Common myeloid progenitor, CD34-positive (primary cell): ENCODE measurements at regions not wholly inside any gene's neighbourhood (a gene's known extent, or its start where the extent isn't known, plus 50 kb on each side); places are given as distances from the start of the nearest gene placed in this dataset.

Experiments used
- CTCF ChIA-PET: fragments of 350-600 bp; sonication (Branson Sonifier 250); formaldehyde crosslinking; loops from one replicate; lab custom pipeline; 2021; ENCODE audit warnings: antibody characterized with exemption; lab: Charles Lee
- POLR2A ChIA-PET: fragments of 350-600 bp; sonication (Branson Sonifier 250); formaldehyde crosslinking; loops from one replicate; lab custom pipeline; 2021; ENCODE audit warnings: antibody characterized with exemption; lab: Charles Lee
- DNase-seq, 3 donors: peaks; one replicate each; pipeline versions ENCODE4 v3.0.0 to v3.0.0-alpha.2; 2013
- H3K27ac ChIP-seq, 2 experiments: 1 replicate in 1 of 2; 2 replicates in 1 of 2; pipeline ENCODE4 v1.7.0; 2013; ENCODE audit warnings: inconsistent platforms in 2 of 2, low read length in 2 of 2, mild to moderate bottlenecking in 2 of 2, low read depth in 1 of 2, moderate library complexity in 1 of 2; ENCODE audit not compliant: severe bottlenecking in 2 of 2, insufficient read depth in 1 of 2, poor library complexity in 1 of 2
- H3K27me3 ChIP-seq, 5 experiments: replicated peaks in 2 of 5; 1 replicate in 3 of 5; 2 replicates in 2 of 5; pipeline versions ENCODE4 v1.6.1 to v1.7.0; 2013; ENCODE audit warnings: low read length in 4 of 5, mild to moderate bottlenecking in 2 of 5, moderate library complexity in 2 of 5, inconsistent platforms in 1 of 5; ENCODE audit not compliant: insufficient read depth in 5 of 5, control insufficient read depth in 4 of 5
- H3K36me3 ChIP-seq, 4 experiments: 1 replicate in 2 of 4; 2 replicates in 2 of 4; pipeline versions ENCODE4 v1.6.1 to v1.7.0; 2013; ENCODE audit warnings: low read length in 3 of 4, control low read depth in 1 of 4, mild to moderate bottlenecking in 1 of 4; ENCODE audit not compliant: control insufficient read depth in 4 of 4, insufficient read depth in 4 of 4
- H3K4me1 ChIP-seq, 4 experiments: 1 replicate in 3 of 4; 2 replicates in 1 of 4; pipeline versions ENCODE4 v1.6.1 to v1.7.1; 2013; ENCODE audit warnings: low read length in 3 of 4, mild to moderate bottlenecking in 3 of 4, control low read depth in 1 of 4, inconsistent platforms in 1 of 4, moderate library complexity in 1 of 4; ENCODE audit not compliant: control insufficient read depth in 4 of 4, insufficient read depth in 4 of 4; ENCODE audit errors: control extremely low read depth in 1 of 4
- H3K4me3 ChIP-seq, 7 experiments: 1 replicate in 4 of 7; 2 replicates in 3 of 7; pipeline versions ENCODE4 v1.5.1 to v1.7.0; 2013; ENCODE audit warnings: mild to moderate bottlenecking in 7 of 7, low read length in 6 of 7, moderate library complexity in 6 of 7, inconsistent platforms in 2 of 7, low read depth in 2 of 7, control low read depth in 1 of 7; ENCODE audit not compliant: insufficient read depth in 4 of 7, control insufficient read depth in 1 of 7; ENCODE audit errors: extremely low read depth in 1 of 7
- H3K9me3 ChIP-seq, 5 experiments: 1 replicate in 4 of 5; 2 replicates in 1 of 5; pipeline versions ENCODE4 v1.6.1 to v1.7.1; 2013; ENCODE audit warnings: low read length in 4 of 5, mild to moderate bottlenecking in 2 of 5, inconsistent platforms in 1 of 5, low read depth in 1 of 5, moderate library complexity in 1 of 5; ENCODE audit not compliant: control insufficient read depth in 4 of 5, insufficient read depth in 2 of 5; ENCODE audit errors: control extremely low read depth in 1 of 5
- WGBS: methylation state at CpG from one replicate; pipeline ENCODE4 v1.1.5; 2013; ENCODE audit not compliant: insufficient coverage; 5-methylcytosine and 5-hydroxymethylcytosine counted together

DNA sequence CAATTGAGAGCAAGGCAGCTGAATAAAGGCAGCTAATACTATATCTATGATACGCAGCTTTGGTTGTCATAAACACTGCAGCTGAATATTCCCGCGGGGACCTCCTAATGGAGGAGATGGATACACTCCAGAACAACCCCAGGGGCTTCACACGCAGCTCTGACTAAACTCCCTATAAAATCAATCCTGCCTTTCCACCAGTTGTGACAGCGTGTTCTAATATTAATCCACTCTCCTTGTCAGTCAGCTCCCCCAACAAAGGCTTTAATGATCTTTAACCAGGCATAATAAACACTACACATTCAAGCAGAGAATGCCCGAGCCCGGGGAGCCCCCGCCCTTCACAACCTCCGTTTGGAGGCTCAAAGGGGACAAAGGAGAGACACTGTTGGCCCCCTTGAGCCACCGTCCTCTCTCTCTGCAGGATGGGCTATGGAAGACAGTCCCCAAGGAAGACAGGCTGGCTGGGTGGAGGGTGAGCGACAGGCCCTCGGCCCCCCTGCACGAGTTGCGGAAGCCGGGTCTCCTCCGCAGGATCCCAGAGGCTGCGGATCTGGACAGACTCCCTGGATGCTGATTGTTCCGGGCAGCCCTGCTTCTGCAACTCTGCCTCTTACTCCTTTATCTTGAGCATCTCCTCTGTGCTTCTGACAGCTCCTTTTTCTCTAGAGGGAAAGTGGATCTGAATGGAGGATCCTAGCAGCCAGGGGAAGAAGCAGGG is 565.2 kb downstream of the BUD13 start:
- Histone ChIP-seq H3K9me3 (no peaks in the 10 kb centered on the region), H3K4me1 (no peaks in the 10 kb centered on the region), H3K27me3 (peaks cover 0 to 32% (median 3%) of the 10 kb centered on the region in 5 experiments), H3K36me3 (no peaks in the 10 kb centered on the region), H3K27ac (no peak overlapping the region), H3K4me3 (no peak overlapping the region)
- 75% methylated on average over 9 of the region's 18 CpGs for WGBS
- CTCF ChIA-PET = no interaction called here
- POLR2A ChIA-PET = no interaction called here
- DNase-seq = no peak

DNA sequence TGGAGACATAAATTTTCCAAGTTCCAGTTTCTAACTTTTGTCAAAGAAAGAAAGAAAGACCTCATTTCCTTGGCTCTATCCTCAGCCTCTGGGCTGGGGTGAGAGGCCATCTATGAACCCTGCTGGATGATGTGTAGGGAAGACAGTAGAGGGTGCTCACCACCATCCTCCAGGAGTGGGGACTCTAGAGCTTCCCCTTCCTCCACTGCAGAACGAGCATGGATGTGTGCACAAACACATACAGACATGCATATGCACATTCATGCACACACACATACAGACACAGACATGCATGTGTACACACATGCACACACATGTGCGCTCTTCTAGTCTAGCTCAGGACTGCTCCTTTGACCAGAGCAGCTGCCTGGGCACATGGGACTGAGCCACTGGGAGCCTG is 565.8 kb downstream of the BUD13 start:
- Histone ChIP-seq H3K4me3 (no peak overlapping the region), H3K4me1 (no peaks in the 10 kb centered on the region), H3K27me3 (peaks cover 0 to 33% (median 3%) of the 10 kb centered on the region in 5 experiments), H3K27ac (no peak overlapping the region), H3K9me3 (no peaks in the 10 kb centered on the region), H3K36me3 (no peaks in the 10 kb centered on the region)
- DNase-seq = no peak
- ChIA-PET CTCF (no interaction called here), POLR2A (no interaction called here)
- WGBS = 78% methylated on average over 1 of the region's 2 CpGs

DNA sequence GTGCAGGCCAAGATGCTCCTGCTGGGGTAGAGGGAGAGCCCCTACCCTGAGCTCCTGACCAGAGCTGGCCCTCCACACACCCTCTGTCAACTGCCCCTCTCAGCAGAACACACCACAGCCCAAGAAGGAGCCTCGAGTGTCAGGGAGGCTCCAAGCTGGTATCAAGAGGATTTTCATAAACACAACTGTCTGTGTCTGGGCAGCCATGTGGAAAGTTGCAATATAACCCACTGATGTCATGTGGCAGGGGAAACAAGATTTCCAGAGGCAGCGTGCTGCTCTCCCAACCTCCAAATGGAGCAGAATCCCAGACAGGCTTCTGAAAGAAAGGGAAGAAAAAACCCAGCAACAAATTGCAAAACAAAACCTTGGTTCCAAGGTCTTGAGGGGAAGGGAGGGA is 569.9 kb downstream of the BUD13 start:
- POLR2A ChIA-PET = no interaction called here
- Histone ChIP-seq H3K36me3 (no peaks in the 10 kb centered on the region), H3K27me3 (peaks cover 0 to 34% (median 6%) of the 10 kb centered on the region in 5 experiments), H3K4me3 (no peak overlapping the region), H3K9me3 (no peaks in the 10 kb centered on the region), H3K27ac (no peak overlapping the region), H3K4me1 (no peaks in the 10 kb centered on the region)
- no peak for DNase-seq
- WGBS = no CpG with 5 or more reads among the region's 2 CpGs
- CTCF ChIA-PET = no interaction called here

DNA sequence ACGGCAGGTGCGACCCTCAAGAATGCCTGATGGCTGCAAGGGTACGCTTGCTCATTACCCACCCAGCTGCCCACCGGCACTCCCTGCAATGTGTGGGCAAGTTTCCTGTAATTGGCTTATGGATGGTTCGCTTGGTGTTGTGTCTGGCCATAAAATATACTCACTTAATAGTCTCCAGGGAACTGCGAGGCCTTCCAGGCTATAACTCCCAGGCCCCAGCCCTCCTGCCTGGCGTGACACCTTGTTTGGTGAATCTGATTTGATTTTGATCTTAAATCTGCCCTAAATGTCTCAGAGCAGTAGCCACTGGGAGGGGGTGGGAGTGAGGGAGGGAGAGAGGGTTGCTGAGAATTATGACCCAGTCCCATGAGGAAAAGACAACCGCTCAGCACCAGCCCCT is 572.2 kb downstream of the BUD13 start:
- 88% methylated on average over 5 of the region's 8 CpGs for WGBS
- H3K4me3 ChIP-seq = no peak overlapping the region
- POLR2A ChIA-PET = no interaction called here
- DNase-seq = no peak
- CTCF ChIA-PET = no interaction called here
- peaks cover 0 to 41% (median 6%) of the 10 kb centered on the region in 5 experiments for H3K27me3 ChIP-seq
- H3K9me3 ChIP-seq = no peaks in the 10 kb centered on the region
- no peak overlapping the region for H3K27ac ChIP-seq
- no peaks in the 10 kb centered on the region for H3K36me3 ChIP-seq
- H3K4me1 ChIP-seq = no peaks in the 10 kb centered on the region

DNA sequence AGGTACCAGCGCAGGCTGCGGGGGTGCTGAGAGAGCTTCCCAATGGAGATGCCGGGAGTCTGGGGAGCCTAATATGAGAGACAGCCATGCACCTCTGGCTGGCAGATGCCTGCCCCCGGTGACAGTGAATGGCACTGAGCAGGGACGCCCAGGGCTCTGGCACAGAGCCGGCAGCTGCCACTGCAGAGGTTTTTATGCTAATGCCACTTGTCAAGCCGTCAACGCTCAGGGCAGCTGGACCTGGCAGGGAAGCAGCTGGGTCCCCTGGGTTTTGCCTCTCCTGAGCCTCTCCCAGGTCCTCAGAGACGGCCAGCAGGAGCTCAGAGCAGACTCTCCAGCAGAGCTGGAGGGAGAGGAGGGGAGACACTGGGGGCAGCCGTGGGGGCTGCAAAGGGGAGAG is 573.6 kb downstream of the BUD13 start:
- H3K4me1 ChIP-seq = no peaks in the 10 kb centered on the region
- no peaks in the 10 kb centered on the region for H3K36me3 ChIP-seq
- peaks cover 0 to 55% (median 3%) of the 10 kb centered on the region in 5 experiments for H3K27me3 ChIP-seq
- H3K9me3 ChIP-seq = no peaks in the 10 kb centered on the region
- 64% methylated on average over 9 of the region's 10 CpGs for WGBS
- ChIA-PET POLR2A (no interaction called here), CTCF (interaction anchor here (1.4 kb wide), 1 partner anchor 17 kb away, joined by 6 read pairs; no protein-coding TSS in a partner anchor)
- DNase-seq = no peak
- H3K4me3 ChIP-seq = no peak overlapping the region
- no peak overlapping the region for H3K27ac ChIP-seq

DNA sequence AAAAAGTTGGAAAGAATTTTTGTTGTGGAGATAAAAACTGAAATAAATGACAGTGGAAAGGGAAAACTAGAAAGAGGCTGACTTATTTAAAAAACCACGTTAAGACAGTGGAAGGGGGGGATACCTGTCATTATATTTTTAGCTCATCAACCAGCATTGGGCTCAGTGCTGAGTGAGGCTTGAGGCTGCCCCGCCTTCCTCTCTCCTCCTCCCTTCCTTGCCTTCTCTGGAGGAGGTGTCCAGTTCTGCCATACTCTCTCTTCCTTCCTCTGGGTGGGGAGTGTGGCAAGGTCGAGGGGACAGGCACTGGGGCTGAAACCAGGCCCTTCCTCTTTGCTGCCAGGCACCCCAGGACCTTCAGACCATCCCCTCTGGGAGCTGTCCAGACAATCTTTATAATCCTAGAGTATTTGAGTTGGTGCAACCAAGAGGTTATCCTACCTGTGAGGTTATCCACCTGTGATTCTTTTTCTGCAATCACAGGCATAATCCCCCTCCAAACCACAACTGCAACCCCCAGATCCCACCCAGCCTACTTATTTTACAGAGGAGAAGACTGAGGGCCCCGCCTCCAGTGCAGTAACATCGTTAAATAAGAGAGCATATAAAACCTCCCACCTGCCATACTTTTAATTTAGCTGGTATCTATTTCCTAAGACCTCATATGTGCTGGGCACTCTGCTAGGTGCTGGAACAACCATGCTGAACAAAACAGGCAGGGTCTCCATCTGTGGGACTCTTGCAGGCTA is 578.5 kb downstream of the BUD13 start:
- no peak for DNase-seq
- no peak overlapping the region for H3K27ac ChIP-seq
- H3K27me3 ChIP-seq = peaks cover 2 to 79% (median 21%) of the 10 kb centered on the region in 5 experiments
- POLR2A ChIA-PET = no interaction called here
- WGBS = 80% methylated on average over 1 of the region's 5 CpGs
- no peaks in the 10 kb centered on the region for H3K9me3 ChIP-seq
- H3K4me3 ChIP-seq = no peak overlapping the region
- H3K4me1 ChIP-seq = peaks cover 0 to 6% (median 0%) of the 10 kb centered on the region in 4 experiments
- CTCF ChIA-PET = interaction anchor here (1.0 kb wide), 1 partner anchor 22 kb away, joined by 3 read pairs; no protein-coding TSS in a partner anchor
- no peaks in the 10 kb centered on the region for H3K36me3 ChIP-seq
